Epidermal melanocyte (primary cell): ENCODE measurements at regions not wholly inside any gene's neighbourhood (a gene's known extent, or its start where the extent isn't known, plus 50 kb on each side); places are given as distances from the start of the nearest gene placed in this dataset.
"Not testable (repeated sequence)": the region's sequence is repeated elsewhere in the genome, so short reads cannot be mapped to it uniquely, and the experiment has no call there.

ENCODE experiments used
- DNase-seq: peaks from one replicate; pipeline ENCODE4 v3.0.0; 2011; ENCODE audit warnings: low spot score; ENCODE audit not compliant: insufficient read length

DNA sequence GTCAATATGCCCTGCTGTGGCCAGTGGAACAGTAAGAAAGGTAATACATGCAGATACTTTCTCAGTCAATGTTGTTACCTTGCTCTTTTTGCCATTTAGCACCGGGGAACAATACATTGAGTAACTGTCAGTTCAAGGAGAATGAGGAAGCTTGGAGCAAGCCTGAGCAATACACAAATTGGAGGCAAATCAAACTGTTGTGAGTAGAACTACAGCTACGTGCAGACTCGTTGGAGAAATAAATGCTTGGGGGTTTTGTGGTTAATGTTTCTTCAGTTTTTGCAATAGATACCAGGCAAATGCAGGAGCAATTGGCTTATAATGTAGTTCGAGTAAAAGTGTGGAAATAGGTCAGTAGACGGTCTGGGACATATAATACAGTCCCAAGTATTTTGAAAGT is 587.3 kb upstream of the ROBO1 start:
- no peak for DNase-seq

DNA sequence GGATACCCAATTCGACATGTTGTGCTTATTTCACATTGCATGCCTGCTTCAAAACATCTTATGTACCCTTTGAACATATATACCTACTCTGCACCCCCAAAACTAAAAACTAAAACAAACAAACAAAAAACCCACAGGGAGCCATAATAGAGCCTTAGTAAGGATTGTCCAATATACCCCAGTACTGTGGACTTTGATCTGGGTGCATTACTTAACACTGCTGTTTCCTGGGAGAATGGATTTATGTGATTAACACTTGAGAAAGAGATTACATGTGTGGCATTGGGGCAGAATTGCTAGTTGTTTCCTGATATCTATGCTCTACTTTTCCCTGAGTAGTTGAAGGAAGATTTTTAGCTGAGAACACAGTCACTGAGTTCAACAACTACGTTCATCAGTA is 583.4 kb upstream of the ROBO1 start:
- no peak for DNase-seq

DNA sequence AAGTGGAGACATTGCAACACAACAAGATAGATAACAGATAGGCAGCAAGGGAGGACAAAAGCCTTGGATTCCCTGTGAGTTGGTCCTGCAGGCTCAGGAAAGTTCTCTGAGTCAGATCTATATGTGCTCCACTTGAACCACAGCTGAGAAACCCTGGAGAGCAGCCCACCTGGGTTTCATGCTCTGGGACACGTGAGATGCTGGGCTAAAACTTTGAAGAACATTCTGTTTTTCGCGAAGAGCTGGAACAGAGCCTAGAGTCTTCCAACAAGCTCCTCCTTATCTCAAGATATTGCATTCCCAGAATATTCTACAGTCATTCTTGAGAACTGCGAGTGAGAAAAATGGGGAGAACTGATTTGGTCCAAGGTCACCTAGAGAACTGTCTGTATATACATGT is 583.0 kb upstream of the ROBO1 start:
- DNase-seq = no peak

DNA sequence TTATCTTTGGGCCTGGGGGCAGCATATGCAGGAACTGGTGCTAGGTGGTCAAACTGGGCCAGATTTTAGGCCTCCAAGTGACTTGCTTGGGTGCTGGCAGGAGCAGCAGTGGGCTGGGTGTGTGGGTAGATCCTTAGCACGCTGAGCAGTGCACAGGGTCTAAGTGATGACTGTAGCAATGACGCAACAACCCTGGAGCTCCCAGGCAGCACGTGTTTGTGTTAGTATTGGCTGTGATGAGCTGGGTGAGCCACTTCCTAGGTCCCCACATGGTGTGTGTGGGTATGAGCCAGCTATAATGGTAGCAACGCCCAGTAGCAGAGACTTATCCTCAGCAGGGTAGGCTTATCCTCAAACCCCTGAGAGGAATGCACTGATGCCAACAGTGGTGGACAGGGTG is 570.6 kb upstream of the ROBO1 start:
- DNase-seq = no peak

DNA sequence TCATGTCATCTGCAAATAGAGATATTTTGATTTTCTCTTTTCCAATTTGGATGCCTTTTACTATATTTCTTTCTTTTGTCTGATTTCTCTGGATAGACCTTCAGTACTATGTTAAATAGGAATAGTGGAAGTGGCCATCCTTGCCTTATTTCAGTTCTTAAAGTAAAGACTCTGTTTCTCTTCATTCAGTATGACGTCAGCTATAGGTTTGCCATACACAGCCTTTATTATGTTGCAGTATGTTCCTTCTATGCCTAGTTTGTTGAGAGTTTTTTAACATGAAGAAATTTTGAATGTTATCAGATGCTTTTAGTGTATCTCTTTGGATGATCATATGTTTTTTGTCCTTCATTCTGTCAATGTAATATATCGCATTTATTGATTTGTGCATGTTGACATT is 566.7 kb upstream of the ROBO1 start:
- DNase-seq = no peak

DNA sequence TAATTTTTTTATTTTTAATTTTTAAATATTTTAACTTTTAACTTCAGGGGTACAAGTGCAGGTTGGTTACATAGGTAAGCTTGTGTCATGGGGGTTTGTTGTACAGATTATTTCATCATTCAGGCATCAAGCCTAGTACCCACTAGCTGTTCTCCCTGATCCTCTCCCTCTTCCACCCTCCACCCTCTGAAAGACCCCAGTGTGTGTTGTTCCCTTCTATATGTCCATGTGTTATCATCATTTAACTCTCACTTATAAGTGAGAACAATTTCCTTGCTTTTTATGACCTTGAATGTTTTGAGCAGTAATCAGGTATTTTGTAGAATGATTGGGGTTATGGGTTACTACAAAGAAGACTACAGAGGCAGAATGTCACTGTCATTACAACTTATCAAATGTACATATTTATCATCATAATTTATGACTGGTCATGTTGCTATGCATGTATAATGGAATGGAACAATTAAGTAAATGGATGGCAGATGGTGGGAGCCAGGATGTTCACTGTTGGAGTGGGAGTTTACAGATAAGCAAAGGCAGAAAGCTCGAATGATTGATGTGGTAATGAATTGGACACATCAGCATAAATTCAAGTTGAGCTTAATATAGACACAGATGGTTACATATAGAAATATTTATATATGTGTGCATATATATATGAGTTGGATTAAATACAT is 563.8 kb upstream of the ROBO1 start:
- DNase-seq = no peak

DNA sequence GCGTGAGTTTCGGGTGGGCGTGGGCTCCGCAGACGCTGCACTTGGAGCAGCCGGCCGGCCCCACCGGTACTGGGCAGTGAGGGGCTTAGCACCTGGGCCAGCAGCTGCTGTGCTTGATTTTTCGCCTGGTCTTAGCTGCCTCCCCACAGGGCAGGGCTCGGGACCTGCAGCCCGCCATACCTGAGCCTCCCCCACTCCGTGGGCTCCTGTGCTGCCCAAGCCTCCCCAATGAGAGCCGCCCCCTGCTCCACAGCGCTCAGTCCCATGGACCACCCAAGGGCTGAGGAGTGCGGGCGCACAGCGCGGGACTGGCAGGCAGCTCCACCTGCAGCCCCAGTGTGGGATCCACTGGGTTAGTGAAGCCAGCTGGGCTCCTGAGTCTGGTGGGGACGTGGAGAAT is 546.7 kb upstream of the ROBO1 start:
- not testable (repeated sequence) for DNase-seq

DNA sequence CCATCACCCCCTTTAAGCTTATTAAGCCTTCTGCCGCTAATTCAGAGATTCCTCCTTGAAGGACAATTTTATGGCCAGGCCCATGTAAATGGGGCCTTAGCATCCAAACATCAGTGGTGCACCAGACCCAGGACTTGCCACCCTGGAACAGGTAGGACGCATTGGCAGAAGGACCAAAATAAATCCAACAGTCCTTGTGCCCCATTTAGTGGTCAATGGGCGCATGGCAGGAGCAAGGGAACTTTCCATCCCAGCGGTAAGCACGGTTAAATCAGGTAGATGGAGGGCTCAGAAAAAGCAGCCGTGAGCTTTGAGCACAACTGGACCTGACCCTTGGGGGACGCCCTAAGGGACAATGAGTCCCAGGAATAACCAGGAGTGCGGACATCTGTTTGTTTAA is 540.8 kb upstream of the ROBO1 start:
- DNase-seq = no peak

DNA sequence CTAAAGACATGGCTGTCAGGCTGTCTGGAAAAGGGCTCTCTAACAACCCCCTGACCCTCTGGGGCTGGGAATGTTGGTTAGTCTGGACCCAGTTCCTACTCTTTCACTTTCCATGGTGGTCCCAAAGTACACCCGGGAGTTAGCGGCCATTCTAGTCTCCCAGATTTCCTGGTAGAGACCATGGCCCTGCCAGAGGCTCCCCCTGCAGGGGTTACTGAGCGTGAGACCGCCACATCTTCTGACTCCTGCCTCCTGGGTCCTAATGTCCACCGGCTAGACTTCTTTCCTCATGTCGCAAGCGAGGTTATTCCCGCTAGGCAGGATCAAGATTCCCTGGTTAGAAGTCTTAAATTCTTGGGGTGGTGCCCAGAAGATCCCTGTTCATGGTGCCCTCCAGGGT is 540.0 kb upstream of the ROBO1 start:
- no peak for DNase-seq

DNA sequence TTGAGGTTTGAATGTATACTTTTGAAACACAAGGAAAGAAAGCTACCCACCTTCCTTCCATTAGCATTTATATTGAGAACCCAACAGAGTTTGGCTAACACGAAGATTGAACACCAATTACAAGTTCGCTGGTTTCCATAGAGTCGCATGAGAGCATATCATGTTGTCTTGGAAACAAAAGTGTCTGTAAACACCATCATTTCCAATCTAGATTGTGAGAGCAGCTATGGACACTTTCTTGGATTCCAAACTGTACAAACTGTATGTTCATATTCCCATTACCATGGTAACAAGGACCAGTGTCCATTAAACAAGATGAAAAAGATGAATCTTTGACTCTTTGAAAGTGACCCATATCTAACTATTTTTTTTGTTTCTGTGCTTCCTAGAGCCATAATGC is 529.9 kb upstream of the ROBO1 start:
- no peak for DNase-seq

DNA sequence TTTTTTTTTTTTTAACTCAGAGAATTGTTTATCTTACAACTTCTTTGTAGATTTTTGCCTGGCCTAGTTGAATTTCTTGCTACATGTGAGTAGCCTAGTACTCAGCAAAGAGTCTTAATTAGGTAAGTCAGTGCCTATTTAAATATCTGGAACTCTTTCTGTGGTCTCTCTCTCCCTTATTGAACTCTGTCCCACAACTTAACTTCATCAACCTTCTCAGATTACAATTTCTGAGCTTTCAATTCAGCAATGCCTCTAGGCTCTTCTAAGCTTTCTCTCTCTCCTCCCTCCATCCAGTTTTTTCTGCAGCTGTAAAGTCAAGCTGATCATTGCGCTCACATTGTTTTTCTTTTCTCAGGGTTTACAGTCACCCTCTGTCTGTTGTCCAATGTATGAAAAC is 517.6 kb upstream of the ROBO1 start:
- DNase-seq = no peak

DNA sequence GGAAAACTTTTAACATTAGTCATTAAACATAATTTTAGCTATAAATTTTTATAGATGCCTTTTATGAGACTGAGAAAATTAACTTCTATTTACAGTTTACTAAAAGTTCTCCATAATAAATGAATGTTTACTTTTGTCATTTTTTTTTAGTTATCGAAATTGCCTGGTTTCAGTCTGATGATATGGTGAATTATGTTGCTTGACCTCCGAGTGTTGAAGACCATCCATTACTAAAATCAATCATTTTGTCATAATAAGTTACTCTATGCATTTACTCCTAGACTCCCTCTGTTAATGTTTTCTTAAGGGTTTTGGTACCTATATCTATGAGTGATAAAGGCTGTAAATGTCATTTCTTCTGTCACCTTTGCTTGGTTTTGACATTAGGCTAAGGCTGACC is 516.0 kb upstream of the ROBO1 start:
- DNase-seq = no peak

DNA sequence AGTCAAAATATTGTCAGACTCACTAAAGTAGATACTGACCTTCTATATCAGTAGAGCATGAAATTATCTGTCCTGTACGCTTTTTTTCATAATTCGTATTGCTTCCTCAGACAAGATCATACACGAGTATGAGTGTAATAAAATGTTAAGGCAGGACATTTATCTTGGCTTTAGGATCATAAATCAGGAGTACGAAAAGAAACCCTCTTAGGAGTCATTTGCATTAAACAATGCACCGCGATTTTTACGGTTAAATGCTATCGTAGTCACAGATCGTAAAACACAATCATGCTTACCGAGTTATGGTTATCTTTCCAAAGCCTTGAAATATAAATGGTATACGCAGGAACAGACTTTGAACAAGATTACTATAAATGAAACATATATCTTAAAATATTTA is 510.3 kb upstream of the ROBO1 start:
- no peak for DNase-seq

DNA sequence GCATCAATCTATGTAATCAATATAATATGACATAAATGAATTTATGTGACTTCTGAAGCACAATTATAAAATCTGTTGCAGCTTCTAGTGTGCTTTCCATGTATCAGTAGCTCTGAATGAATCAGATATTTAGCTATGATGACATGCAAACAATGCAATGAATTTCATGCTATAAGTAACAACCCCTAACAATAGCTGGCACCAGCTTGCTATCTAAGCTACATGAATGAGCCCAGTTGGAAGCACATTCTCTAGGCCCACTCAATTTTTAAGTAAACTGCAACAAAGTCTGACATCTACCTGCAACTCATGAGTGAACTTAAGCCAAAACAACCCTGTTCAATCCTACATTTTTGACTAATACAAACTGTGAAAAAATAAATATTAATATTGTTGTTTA is 507.3 kb upstream of the ROBO1 start:
- DNase-seq = no peak

DNA sequence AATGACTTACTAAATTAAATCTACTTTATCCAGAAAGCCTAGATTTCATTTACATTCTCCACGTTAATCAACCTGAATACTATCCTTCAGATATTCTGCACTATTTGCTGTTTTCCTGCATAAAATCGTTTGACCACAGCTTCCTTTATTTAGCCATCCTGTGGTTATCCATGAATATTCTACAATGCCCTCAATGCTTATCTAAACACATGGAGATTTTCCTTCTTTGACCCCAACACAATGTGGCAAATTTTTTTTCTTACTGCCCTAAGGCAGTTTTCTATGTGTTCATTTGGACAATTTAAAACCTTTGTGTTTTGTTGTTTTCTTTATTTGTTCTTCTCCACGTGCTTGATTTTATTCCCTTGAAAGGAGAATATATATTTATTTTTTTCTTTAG is 495.5 kb upstream of the ROBO1 start:
- DNase-seq = no peak

DNA sequence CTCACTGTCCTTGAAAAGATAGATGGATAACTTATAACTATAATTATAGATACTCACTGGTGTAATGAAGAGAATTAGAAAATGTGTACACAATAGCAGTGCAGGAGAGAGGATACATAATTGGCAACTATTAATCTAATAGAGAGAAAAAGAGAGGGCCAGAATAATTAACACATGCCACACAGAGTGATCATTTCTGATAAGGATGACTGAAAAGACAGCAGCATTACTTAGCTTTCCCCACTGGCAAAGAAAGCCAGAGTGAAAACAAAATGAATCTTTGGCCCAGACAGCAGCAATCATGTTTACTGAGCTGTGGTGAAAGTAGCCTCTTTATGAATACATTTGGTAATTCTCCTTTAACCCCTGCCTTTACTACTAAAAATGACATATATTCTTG is 493.3 kb upstream of the ROBO1 start:
- no peak for DNase-seq

DNA sequence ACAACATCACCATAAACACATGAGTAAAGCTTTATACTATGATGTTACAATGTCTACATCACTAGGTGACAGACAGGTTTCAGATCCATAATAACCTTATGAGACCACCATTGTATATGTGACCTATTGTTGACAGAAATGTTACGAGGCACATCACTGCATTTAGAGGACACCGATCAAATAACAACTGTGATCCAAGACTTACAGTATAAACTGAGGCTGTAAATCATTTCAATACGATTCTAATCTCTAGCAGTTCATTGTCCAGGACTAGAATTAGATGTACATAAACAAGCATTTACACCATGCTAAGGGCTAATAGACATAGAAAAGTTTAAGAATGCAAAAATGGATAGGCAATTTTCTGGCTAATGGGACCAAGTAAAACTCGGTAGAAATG is 491.9 kb upstream of the ROBO1 start:
- DNase-seq = no peak

DNA sequence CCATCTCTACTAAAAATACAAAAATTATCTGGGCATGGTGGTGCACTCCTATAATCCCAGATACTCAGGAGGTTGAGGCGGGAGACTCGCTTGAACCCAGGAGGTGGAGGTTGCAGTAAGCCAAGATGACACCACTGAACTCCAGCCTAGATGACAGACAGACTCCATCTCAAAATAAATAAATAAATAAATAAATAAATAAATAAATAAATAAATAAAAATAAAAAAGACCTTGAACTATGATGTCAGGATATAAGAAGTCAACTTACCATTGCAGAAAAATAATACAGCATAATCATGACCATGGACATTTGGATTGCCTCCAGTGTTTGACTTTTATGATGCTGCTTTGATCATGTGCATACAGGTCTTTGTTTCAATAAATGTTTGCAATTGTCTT is 484.3 kb upstream of the ROBO1 start:
- no peak for DNase-seq

DNA sequence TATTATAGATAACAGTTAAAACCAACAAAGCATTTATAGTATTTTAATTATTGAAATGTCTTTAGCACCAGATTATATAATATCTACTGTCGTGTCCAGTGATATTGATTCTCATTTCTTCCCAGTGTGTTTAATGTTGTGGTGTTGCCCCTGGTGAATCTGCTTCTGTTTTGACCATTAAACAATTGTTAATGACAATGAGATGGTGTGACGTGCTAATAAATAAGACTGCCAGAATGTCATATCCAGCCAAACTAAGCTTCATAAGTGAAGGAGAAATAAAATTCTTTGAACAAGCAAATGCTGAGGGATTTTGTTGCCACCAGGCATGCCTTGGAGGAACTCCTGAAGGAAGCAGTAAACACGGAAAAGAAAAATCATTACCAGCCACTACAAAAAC is 480.0 kb upstream of the ROBO1 start:
- no peak for DNase-seq

DNA sequence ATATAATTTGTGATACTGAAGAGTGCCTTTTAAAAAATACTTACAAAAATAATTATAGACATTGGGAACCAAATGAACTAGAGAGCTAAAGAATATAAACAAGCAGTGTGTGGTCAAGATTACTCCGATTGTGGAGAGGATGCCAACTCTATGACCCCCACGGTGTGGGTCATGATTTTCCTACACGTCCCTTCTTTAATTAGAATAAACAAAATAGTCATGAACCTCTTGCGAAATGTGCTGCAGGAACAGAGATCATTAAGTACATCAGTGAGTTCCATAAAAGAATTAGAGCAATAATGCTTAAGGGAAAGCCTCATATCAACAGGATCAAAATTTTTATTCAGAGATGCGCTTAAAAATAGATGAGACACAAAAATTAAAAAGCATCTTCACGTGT is 476.6 kb upstream of the ROBO1 start:
- DNase-seq = no peak

DNA sequence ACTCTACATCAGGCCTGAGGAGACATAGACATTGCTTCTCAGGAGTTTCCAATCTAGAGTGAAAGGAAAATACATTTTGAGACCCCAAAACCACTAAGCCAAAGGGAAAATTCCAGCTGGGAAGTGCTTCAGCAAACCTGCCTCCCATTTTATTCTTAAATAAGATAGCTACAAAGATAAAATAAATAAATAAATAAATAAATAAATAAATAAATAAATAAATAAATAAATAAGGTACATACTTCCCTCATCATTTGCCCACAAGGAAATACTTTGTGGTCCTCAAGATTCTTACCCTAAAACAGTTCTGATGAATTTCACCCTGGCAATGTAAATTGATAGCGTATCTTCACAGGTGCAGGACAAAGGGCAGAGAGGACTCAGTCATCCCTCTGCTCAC is 474.0 kb upstream of the ROBO1 start:
- DNase-seq = no peak

DNA sequence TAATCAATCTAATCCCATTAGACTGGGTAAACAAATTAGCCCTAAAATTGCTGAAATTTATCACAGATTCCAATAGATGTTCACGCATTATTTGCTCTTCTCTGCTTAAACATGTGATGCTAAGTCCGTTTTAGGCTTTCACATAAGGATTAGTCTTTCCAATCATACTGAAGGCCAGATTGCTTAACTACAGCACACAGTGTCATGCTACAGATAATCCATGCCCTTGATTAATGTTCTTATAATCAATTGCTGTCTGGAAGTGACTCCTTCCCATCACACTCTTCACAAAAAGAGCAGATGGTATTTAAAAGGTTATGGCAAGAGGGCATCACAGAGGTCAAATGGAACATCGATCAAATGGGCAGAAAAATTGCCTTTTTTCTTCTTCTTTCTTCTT is 471.5 kb upstream of the ROBO1 start:
- no peak for DNase-seq

DNA sequence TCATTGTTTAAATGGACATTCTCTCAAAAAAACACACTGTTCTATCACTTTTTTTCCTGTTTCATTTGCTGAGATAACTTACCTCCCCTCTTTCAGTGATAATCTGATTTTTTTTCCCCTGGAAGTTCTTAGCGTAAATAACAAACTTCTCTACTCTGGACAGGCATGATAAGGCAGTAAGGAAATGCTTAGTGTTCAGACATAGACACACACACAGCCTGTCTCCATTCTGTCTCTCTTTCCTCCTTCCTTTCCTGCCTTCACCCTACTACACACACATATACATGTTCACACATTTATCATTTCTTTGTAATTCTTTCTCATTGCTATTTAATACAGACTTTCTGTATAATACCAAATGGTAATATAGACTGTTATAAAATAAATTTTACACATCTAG is 470.8 kb upstream of the ROBO1 start:
- no peak for DNase-seq

DNA sequence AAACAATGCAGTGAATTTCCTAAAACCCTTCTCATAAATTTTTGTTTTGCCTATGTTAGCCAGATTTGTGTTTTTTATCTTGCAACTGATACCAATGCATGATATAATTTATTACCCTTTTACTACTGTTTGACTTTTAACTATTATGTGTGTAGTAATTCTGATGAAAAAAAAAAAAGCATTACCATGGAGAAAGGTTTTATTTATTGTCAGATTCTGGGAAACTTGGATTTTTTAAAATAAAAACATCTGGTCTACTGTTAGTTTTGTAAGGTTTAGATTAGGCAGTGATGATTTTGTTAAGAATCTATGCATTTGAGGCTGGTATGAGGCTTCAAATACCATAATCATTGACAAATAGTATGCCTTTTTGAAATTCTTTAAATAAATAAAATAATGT is 470.4 kb upstream of the ROBO1 start:
- DNase-seq = no peak
